ENCODE measurements at regions not wholly inside any gene's neighbourhood (a gene's known extent, or its start where the extent isn't known, plus 50 kb on each side); places are given as distances from the start of the nearest gene placed in this dataset.

DNA sequence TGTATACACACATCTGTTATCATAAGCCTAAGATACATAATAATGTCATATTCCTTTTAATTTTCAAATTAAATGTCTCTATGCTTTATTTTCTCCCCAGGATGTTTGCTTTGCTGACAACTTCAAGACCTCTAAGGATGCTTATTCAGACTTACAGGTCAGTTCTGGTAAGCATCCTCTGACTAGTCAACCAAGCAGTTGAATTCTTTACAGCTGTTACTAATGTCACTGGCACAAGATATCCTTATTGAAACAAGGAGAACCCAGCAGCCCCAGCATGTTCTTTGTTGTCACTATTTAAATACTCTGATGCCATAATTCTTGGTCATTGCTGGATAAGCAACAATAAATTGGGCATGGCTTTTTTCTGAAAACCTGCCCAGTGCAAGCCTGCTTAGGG lies 232.3 kb upstream of the PMFBP1 start:
- no peaks in the 10 kb centered on the region for H3K4me1 ChIP-seq (ENCODE audit: control insufficient read depth, insufficient read depth, low read length)
- no peak overlapping the region for H3K27ac ChIP-seq (ENCODE audit: low read depth, low read length)
- H3K9ac ChIP-seq (ENCODE audit: low read length), result no peak overlapping the region
- no peaks in the 10 kb centered on the region for H3K36me3 ChIP-seq (ENCODE audit: control insufficient read depth, insufficient read depth, low read length)
- H3K27me3 ChIP-seq (ENCODE audit: control insufficient read depth, insufficient read depth, low read length), result no peaks in the 10 kb centered on the region
- no peak overlapping the region for H3K4me3 ChIP-seq (ENCODE audit: low read length)

- no peak overlapping the region for H3K9ac ChIP-seq (ENCODE audit: low read length)
- H3K27me3 ChIP-seq (ENCODE audit: control insufficient read depth, insufficient read depth, low read length), result no peaks in the 10 kb centered on the region
- H3K4me3 ChIP-seq (ENCODE audit: low read length), result no peak overlapping the region
- H3K36me3 ChIP-seq (ENCODE audit: control insufficient read depth, insufficient read depth, low read length), result no peaks in the 10 kb centered on the region
- no peak overlapping the region for H3K27ac ChIP-seq (ENCODE audit: low read depth, low read length)
- no peaks in the 10 kb centered on the region for H3K4me1 ChIP-seq (ENCODE audit: control insufficient read depth, insufficient read depth, low read length)
These were observed 229.1 kb upstream of the PMFBP1 start for GRCh38 chr16:72401084-72401361.

DNA sequence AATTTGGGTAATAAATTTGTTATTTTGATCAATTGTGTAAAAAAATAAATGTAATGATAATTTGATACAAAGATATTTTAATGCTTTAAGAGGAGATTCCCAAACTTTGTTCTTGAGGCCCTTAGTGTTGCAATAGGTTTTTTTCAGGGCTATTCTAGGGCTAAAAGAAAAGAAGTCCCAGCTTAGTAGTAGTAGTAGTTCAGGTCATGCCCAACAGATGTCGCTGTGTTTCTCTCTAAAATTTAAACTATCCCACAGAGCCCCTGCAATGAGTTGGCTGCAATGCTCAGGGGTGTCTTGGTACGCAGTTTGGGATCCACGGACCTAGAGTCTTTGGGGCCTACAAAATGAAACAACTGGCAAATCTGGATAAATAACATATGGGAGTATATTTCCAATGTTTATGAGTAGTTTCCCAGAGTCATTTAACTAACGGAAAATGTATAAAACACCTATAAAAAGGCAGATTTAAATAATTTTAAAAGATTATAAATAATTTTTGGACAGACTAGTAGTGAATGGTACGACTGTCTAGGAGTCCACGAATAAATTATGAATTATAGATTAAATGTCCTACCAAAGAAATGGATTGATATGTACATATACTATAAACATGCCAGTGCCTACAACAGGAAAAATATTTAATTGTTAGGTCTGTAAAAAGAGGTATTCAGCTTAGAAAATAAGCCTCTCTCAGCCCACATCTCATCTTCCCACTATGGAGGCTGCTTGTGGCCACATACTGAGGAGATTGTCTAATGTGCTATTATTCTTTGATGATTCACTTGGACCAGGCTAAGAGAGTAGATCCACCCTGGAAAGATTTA lies 228.5 kb upstream of the PMFBP1 start:
- Histone ChIP-seq H3K27ac (ENCODE audit: low read depth, low read length) (no peak overlapping the region), H3K27me3 (ENCODE audit: control insufficient read depth, insufficient read depth, low read length) (no peaks in the 10 kb centered on the region), H3K36me3 (ENCODE audit: control insufficient read depth, insufficient read depth, low read length) (no peaks in the 10 kb centered on the region), H3K4me1 (ENCODE audit: control insufficient read depth, insufficient read depth, low read length) (no peaks in the 10 kb centered on the region), H3K9ac (ENCODE audit: low read length) (no peak overlapping the region), H3K4me3 (ENCODE audit: low read length) (no peak overlapping the region)

DNA sequence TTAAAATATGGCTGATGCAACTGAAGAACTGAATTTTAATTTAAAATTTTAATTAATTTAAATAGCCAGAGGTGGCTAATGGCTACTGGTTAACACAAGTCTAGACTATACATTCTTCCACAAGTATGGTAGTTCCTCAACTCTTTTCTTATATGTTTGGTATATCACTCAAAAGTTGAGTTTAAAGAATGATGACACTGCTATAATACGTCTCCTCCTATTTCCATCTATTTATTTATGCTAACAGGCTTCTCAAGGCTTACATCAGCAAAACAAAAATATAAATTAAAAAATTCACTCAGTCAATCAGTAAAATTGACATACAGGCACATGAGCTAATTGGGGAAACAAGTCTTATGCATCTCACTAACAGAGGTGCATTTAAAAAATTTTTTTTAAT lies 227.9 kb upstream of the PMFBP1 start:
- no peaks in the 10 kb centered on the region for H3K36me3 ChIP-seq (ENCODE audit: control insufficient read depth, insufficient read depth, low read length)
- no peak overlapping the region for H3K27ac ChIP-seq (ENCODE audit: low read depth, low read length)
- H3K27me3 ChIP-seq (ENCODE audit: control insufficient read depth, insufficient read depth, low read length), result no peaks in the 10 kb centered on the region
- no peak overlapping the region for H3K9ac ChIP-seq (ENCODE audit: low read length)
- no peaks in the 10 kb centered on the region for H3K4me1 ChIP-seq (ENCODE audit: control insufficient read depth, insufficient read depth, low read length)
- H3K4me3 ChIP-seq (ENCODE audit: low read length), result no peak overlapping the region

DNA sequence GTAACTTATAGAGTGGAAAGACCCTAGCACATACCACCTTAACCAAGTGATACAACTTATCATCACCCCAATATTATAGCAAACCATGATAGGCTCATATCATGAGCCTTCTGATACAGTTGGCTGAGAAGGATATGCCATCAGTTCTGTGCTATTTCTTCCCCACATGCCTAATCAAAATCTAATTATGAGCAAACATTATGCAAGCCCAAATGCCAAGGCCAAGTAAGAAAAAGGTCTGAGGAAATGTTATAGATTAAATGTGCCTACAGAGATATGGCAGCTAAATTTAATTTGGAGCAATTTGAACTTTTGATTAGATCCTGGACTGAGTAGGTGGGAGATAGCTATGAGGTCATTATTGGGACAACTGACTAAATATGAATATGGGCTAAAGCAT lies 225.9 kb upstream of the PMFBP1 start:
- Histone ChIP-seq H3K36me3 (ENCODE audit: control insufficient read depth, insufficient read depth, low read length) (no peaks in the 10 kb centered on the region), H3K27me3 (ENCODE audit: control insufficient read depth, insufficient read depth, low read length) (no peaks in the 10 kb centered on the region), H3K4me3 (ENCODE audit: low read length) (no peak overlapping the region), H3K9ac (ENCODE audit: low read length) (no peak overlapping the region), H3K4me1 (ENCODE audit: control insufficient read depth, insufficient read depth, low read length) (no peaks in the 10 kb centered on the region), H3K27ac (ENCODE audit: low read depth, low read length) (no peak overlapping the region)

- no peaks in the 10 kb centered on the region for H3K4me1 ChIP-seq (ENCODE audit: control insufficient read depth, insufficient read depth, low read length)
- H3K27me3 ChIP-seq (ENCODE audit: control insufficient read depth, insufficient read depth, low read length), result no peaks in the 10 kb centered on the region
- no peak overlapping the region for H3K27ac ChIP-seq (ENCODE audit: low read depth, low read length)
- no peak overlapping the region for H3K9ac ChIP-seq (ENCODE audit: low read length)
- no peaks in the 10 kb centered on the region for H3K36me3 ChIP-seq (ENCODE audit: control insufficient read depth, insufficient read depth, low read length)
- no peak overlapping the region for H3K4me3 ChIP-seq (ENCODE audit: low read length)
These were observed 222.6 kb upstream of the PMFBP1 start for GRCh38 chr16:72394526-72394925.

DNA sequence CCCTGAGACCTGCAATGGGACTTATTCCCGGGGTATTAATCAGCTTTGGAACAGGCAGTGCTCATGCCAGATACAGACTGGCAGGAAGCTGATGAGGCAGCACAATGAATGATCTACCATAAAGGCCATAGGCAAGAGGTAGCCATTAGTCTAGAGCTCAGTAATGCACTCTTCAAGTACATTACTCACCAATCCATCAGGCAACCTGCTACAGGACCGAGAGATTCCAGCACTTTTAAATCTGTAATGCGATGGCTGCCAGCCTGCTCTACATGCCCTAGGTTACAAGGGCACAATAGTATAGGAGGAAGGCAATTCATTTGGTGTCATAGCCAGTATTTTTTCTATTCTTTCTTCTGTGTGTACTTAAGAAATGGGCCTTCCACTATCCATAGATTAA lies 217.8 kb upstream of the PMFBP1 start:
- no peak overlapping the region for H3K27ac ChIP-seq (ENCODE audit: low read depth, low read length)
- H3K27me3 ChIP-seq (ENCODE audit: control insufficient read depth, insufficient read depth, low read length), result no peaks in the 10 kb centered on the region
- H3K4me3 ChIP-seq (ENCODE audit: low read length), result no peak overlapping the region
- no peaks in the 10 kb centered on the region for H3K4me1 ChIP-seq (ENCODE audit: control insufficient read depth, insufficient read depth, low read length)
- no peak overlapping the region for H3K9ac ChIP-seq (ENCODE audit: low read length)
- no peaks in the 10 kb centered on the region for H3K36me3 ChIP-seq (ENCODE audit: control insufficient read depth, insufficient read depth, low read length)

DNA sequence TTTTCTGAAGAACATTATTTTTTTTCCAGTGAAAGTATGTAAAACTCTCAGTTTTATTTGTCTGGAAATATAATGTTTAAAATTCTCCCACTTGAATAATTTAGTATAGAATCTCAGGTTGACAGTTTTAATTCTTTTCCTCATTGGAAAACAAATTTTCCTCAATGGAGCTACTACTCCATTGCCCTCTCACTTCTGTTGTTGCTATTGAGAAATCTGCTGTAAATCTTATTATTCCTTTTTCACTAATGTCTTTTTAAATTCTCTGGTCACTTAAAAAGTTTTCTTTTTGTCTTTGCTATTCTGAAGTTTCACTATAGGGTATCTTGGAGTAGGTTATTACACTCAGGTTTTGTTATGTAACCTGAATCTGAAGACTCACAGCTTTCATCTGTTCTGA lies 216.1 kb upstream of the PMFBP1 start:
- H3K9ac ChIP-seq (ENCODE audit: low read length), result no peak overlapping the region
- no peak overlapping the region for H3K4me3 ChIP-seq (ENCODE audit: low read length)
- no peaks in the 10 kb centered on the region for H3K36me3 ChIP-seq (ENCODE audit: control insufficient read depth, insufficient read depth, low read length)
- no peaks in the 10 kb centered on the region for H3K27me3 ChIP-seq (ENCODE audit: control insufficient read depth, insufficient read depth, low read length)
- no peak overlapping the region for H3K27ac ChIP-seq (ENCODE audit: low read depth, low read length)
- no peaks in the 10 kb centered on the region for H3K4me1 ChIP-seq (ENCODE audit: control insufficient read depth, insufficient read depth, low read length)

DNA sequence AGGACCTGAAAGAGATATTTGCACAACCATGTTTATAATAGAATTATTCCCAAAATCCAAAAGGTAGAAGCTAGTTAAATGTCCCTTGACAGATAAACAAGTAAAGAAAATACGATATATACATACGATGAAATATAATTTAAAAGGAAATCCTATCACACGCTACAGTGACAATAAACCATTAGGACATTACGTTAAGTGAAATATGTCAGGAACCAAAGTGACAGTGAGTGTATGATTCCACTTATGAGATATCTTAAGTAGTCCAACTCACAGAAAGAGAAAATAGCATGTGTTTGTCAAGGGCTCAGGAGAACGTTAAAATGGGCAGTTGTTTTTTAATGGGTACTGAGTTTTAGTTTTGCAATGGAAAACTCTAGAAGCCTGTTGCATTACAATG lies 212.7 kb upstream of the PMFBP1 start:
- H3K4me1 ChIP-seq (ENCODE audit: control insufficient read depth, insufficient read depth, low read length), result no peaks in the 10 kb centered on the region
- no peaks in the 10 kb centered on the region for H3K36me3 ChIP-seq (ENCODE audit: control insufficient read depth, insufficient read depth, low read length)
- H3K9ac ChIP-seq (ENCODE audit: low read length), result no peak overlapping the region
- H3K4me3 ChIP-seq (ENCODE audit: low read length), result no peak overlapping the region
- no peaks in the 10 kb centered on the region for H3K27me3 ChIP-seq (ENCODE audit: control insufficient read depth, insufficient read depth, low read length)
- no peak overlapping the region for H3K27ac ChIP-seq (ENCODE audit: low read depth, low read length)

DNA sequence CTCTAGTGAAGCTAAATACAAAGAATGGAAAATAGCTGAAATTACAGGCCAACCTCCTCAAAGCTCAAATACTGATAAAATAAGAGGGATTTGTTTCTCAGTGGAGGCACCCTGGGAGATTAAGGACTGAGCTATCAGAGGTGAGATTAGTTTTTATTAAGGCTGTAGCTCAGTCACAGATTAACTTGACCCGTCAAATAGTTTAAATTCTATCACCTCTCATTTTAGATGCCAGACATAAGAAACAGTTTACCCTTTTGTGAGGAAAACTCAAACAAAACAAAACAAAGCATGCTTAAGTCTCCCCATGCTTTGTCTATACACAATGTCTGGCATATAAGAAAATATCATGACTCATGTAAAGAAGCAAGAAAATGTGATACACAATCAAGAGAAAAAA lies 208.3 kb upstream of the PMFBP1 start:
- Histone ChIP-seq H3K4me1 (ENCODE audit: control insufficient read depth, insufficient read depth, low read length) (no peaks in the 10 kb centered on the region), H3K27ac (ENCODE audit: low read depth, low read length) (no peak overlapping the region), H3K9ac (ENCODE audit: low read length) (no peak overlapping the region), H3K4me3 (ENCODE audit: low read length) (no peak overlapping the region), H3K27me3 (ENCODE audit: control insufficient read depth, insufficient read depth, low read length) (no peaks in the 10 kb centered on the region), H3K36me3 (ENCODE audit: control insufficient read depth, insufficient read depth, low read length) (no peaks in the 10 kb centered on the region)

GRCh38 chr16:72373201-72373600 lies 201.2 kb upstream of the PMFBP1 start:
- H3K4me1 ChIP-seq (ENCODE audit: control insufficient read depth, insufficient read depth, low read length), result no peaks in the 10 kb centered on the region
- no peaks in the 10 kb centered on the region for H3K36me3 ChIP-seq (ENCODE audit: control insufficient read depth, insufficient read depth, low read length)
- no peak overlapping the region for H3K27ac ChIP-seq (ENCODE audit: low read depth, low read length)
- H3K27me3 ChIP-seq (ENCODE audit: control insufficient read depth, insufficient read depth, low read length), result no peaks in the 10 kb centered on the region
- H3K9ac ChIP-seq (ENCODE audit: low read length), result no peak overlapping the region
- no peak overlapping the region for H3K4me3 ChIP-seq (ENCODE audit: low read length)

DNA sequence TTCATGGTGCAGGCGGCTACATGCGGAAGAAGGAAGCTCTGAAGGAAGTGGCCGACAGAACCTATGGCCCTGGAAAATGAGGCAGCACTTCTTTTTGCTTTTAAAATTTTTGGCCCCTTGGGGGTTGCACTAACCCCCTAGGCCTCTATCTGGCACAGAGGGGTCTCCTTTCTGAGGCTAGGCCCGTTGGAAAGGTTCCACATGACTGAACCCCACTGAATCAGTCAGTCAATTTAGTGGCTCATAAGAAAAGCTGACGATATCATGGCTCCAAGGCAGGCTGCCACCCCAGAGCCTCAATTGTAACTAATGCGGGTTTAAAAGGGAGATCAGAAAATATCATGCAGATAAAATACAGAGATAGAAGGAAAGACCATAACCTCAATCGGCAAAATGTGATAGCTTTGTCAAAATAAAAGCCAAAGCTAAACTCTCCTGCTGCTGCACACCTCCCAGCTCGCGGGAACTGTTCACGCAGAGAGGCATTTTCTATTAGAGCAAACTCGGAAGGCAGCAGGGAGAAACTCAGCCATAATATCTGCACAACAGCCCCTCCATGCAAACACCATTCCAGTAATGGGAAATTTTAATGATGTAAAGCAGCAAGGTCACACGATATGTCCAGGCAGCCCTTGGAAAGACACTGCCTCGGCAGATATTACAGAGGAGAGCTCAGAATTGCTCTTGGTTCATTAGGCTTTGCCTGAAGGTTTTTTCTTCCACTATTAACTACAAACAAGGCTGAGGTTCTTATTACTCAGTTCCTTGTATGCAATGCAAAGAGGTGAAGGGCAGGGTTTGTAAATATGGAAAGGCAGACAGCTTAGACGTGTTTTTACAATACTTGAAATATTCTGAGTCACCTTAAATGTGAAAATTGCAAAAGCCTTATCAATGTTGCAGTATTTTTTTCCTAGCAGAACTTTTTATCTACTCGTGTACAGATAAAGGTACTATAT lies 200.4 kb upstream of the PMFBP1 start:
- Histone ChIP-seq H3K9ac (ENCODE audit: low read length) (no peak overlapping the region), H3K4me1 (ENCODE audit: control insufficient read depth, insufficient read depth, low read length) (no peaks in the 10 kb centered on the region), H3K36me3 (ENCODE audit: control insufficient read depth, insufficient read depth, low read length) (no peaks in the 10 kb centered on the region), H3K27ac (ENCODE audit: low read depth, low read length) (no peak overlapping the region), H3K27me3 (ENCODE audit: control insufficient read depth, insufficient read depth, low read length) (no peaks in the 10 kb centered on the region), H3K4me3 (ENCODE audit: low read length) (no peak overlapping the region)
